ENCODE measurements at regions not wholly inside any gene's neighbourhood (a gene's known extent, or its start where the extent isn't known, plus 50 kb on each side); places are given as distances from the start of the nearest gene placed in this dataset.

GRCh38 chr2:235373171-235373570 lies 120.7 kb upstream of the AGAP1 start:
- no peak for DNase-seq

- no peak for DNase-seq
These were observed 116.7 kb upstream of the AGAP1 start for GRCh38 chr2:235377176-235377575.

- no peak for DNase-seq
These were observed 115.6 kb upstream of the AGAP1 start for GRCh38 chr2:235378246-235378645.

GRCh38 chr2:235378944-235379343 lies 114.9 kb upstream of the AGAP1 start:
- no peak for DNase-seq

GRCh38 chr2:235381261-235381912 lies 112.5 kb upstream of the AGAP1 start:
- no peak for DNase-seq

GRCh38 chr2:235382179-235382578 lies 111.7 kb upstream of the AGAP1 start:
- DNase-seq: no peak

GRCh38 chr2:235382601-235383000 lies 111.2 kb upstream of the AGAP1 start:
- DNase-seq: no peak

GRCh38 chr2:235383272-235383843 lies 110.5 kb upstream of the AGAP1 start:
- no peak for DNase-seq

GRCh38 chr2:235384624-235385023 lies 109.2 kb upstream of the AGAP1 start:
- DNase-seq: no peak

- DNase-seq: no peak
These were observed 104.2 kb upstream of the AGAP1 start for GRCh38 chr2:235389626-235390025.

GRCh38 chr2:235390108-235390815 lies 103.6 kb upstream of the AGAP1 start:
- DNase-seq: no peak

GRCh38 chr2:235390816-235391194 lies 103.0 kb upstream of the AGAP1 start:
- no peak for DNase-seq

GRCh38 chr2:235391921-235392615 lies 101.8 kb upstream of the AGAP1 start:
- no peak for DNase-seq

GRCh38 chr2:235394278-235394828 lies 99.5 kb upstream of the AGAP1 start:
- DNase-seq: no peak

GRCh38 chr2:235396071-235396846 lies 97.6 kb upstream of the AGAP1 start:
- DNase-seq: no peak

GRCh38 chr2:235398321-235398720 lies 95.5 kb upstream of the AGAP1 start:
- no peak for DNase-seq

GRCh38 chr2:235399895-235400294 lies 93.9 kb upstream of the AGAP1 start:
- DNase-seq: no peak

- DNase-seq: no peak
These were observed 91.4 kb upstream of the AGAP1 start for GRCh38 chr2:235402422-235402821.

GRCh38 chr2:235405612-235406361 lies 88.1 kb upstream of the AGAP1 start:
- no peak for DNase-seq

GRCh38 chr2:235406430-235406829 lies 87.4 kb upstream of the AGAP1 start:
- DNase-seq: no peak

- no peak for DNase-seq
These were observed 81.8 kb upstream of the AGAP1 start for GRCh38 chr2:235411905-235412485.

GRCh38 chr2:235413064-235413463 lies 80.8 kb upstream of the AGAP1 start:
- no peak for DNase-seq

Data from eye (tissue), 1 donor.